Transverse colon (tissue), 4 donors: ENCODE measurements at regions not wholly inside any gene's neighbourhood (a gene's known extent, or its start where the extent isn't known, plus 50 kb on each side); places are given as distances from the start of the nearest gene placed in this dataset.

Experiments used
- CTCF ChIP-seq, 5 experiments: fragments of 200-600 bp in 3 of 5; fragments of 450-650 bp in 2 of 5; sonication (generic) in 3 of 5; IDR thresholded peaks; 1 replicate in 2 of 5; 2 replicates in 3 of 5; pipeline ENCODE4 v1.5.1; 2016 to 2017; ENCODE audit warnings: antibody characterized with exemption in 5 of 5, inconsistent platforms in 3 of 5, mild to moderate bottlenecking in 2 of 5, moderate library complexity in 1 of 5
- EP300 ChIP-seq: sonication (generic); formaldehyde crosslinking; IDR thresholded peaks from one replicate; pipeline ENCODE4 v1.6.1; 2017; ENCODE audit warnings: antibody characterized with exemption, low read depth
- POLR2A ChIP-seq: fragments of 450-650 bp; IDR thresholded peaks from one replicate; pipeline ENCODE4 v1.6.1; 2016; ENCODE audit warnings: antibody characterized with exemption, mild to moderate bottlenecking, moderate library complexity
- POLR2AphosphoS5 ChIP-seq, 3 donors: sonication (generic); formaldehyde crosslinking; IDR thresholded peaks; one replicate each; pipeline ENCODE4 v1.6.1; 2016; ENCODE audit warnings: antibody characterized with exemption in 3 of 3

- no peak for TF ChIP-seq EP300
- TF ChIP-seq CTCF (IDR thresholded peaks at IDR 0.05): no peak
- no peak for TF ChIP-seq POLR2A
- no peak for TF ChIP-seq POLR2AphosphoS5 (IDR thresholded peaks at IDR 0.05)
These were observed 433.1 kb upstream of the HS6ST1 start for GRCh38 chr2:128751746-128752145.
